Activated T-cell treated with anti-CD3 and anti-CD28 coated beads, Interleukin-2, amount 50 U/mL, for 1 hour (primary cell): ENCODE measurements at regions not wholly inside any gene's neighbourhood (a gene's known extent, or its start where the extent isn't known, plus 50 kb on each side); places are given as distances from the start of the nearest gene placed in this dataset.
"Not testable (repeated sequence)": the region's sequence is repeated elsewhere in the genome, so short reads cannot be mapped to it uniquely, and the experiment has no call there.

ENCODE experiments used
- DNase-seq: peaks from one replicate; pipeline ENCODE4 v3.0.0-alpha.2; 2020

GRCh38 chr5:2374703-2375102 lies 376.8 kb downstream of the IRX2 start:
- no peak for DNase-seq

- DNase-seq, result no peak
Measured at GRCh38 chr5:2373631-2374030, 377.8 kb downstream of the IRX2 start.

- no peak for DNase-seq
Measured at GRCh38 chr5:2371419-2371710, 380.1 kb downstream of the IRX2 start.

GRCh38 chr5:2370626-2371418 lies 380.7 kb downstream of the IRX2 start:
- no peak for DNase-seq

- DNase-seq, result no peak
Measured at GRCh38 chr5:2369178-2369577, 382.3 kb downstream of the IRX2 start.

- no peak for DNase-seq
Measured at GRCh38 chr5:2366816-2367215, 384.7 kb downstream of the IRX2 start.

- no peak for DNase-seq
Measured at GRCh38 chr5:2357309-2357708, 394.2 kb downstream of the IRX2 start.

- no peak for DNase-seq
Measured at GRCh38 chr5:2355859-2356258, 395.6 kb downstream of the IRX2 start.

- DNase-seq, result no peak
Measured at GRCh38 chr5:2353871-2354440, 397.5 kb downstream of the IRX2 start.

- no peak for DNase-seq
Measured at GRCh38 chr5:2353211-2353610, 398.3 kb downstream of the IRX2 start.

- no peak for DNase-seq
Measured at GRCh38 chr5:2352101-2352861, 399.2 kb downstream of the IRX2 start.

- not testable (repeated sequence) for DNase-seq
Measured at GRCh38 chr5:2349768-2350167, 401.7 kb downstream of the IRX2 start.

- no peak for DNase-seq
Measured at GRCh38 chr5:2338686-2339085, 412.8 kb downstream of the IRX2 start.

GRCh38 chr5:2335733-2336515 lies 415.6 kb downstream of the IRX2 start:
- no peak for DNase-seq

- no peak for DNase-seq
Measured at GRCh38 chr5:2335125-2335732, 416.2 kb downstream of the IRX2 start.

GRCh38 chr5:2334719-2335118 lies 416.8 kb downstream of the IRX2 start:
- no peak for DNase-seq

GRCh38 chr5:2333291-2333690 lies 418.2 kb downstream of the IRX2 start:
- no peak for DNase-seq

- DNase-seq, result no peak
Measured at GRCh38 chr5:2332521-2332920, 419.0 kb downstream of the IRX2 start.

- DNase-seq, result no peak
Measured at GRCh38 chr5:2330325-2331130, 420.9 kb downstream of the IRX2 start.

- DNase-seq, result no peak
Measured at GRCh38 chr5:2329741-2330140, 421.7 kb downstream of the IRX2 start.

GRCh38 chr5:2326601-2327000 lies 424.9 kb downstream of the IRX2 start:
- no peak for DNase-seq

GRCh38 chr5:2324788-2325187 lies 426.7 kb downstream of the IRX2 start:
- DNase-seq, result no peak
